Testis (tissue), 2 donors: ENCODE measurements at regions not wholly inside any gene's neighbourhood (a gene's known extent, or its start where the extent isn't known, plus 50 kb on each side); places are given as distances from the start of the nearest gene placed in this dataset.

ENCODE experiments used
- POLR2A ChIP-seq: fragments of 450-650 bp; IDR thresholded peaks from one replicate; pipeline ENCODE4 v1.6.1; 2017; ENCODE audit warnings: antibody characterized with exemption, mild to moderate bottlenecking, moderate library complexity
- TF ChIP-seq, protein P1 (sequence below), 3 experiments: fragments of 450-650 bp in 2 of 3; fragments of 200-600 bp in 1 of 3; sonication (generic) in 1 of 3; IDR thresholded peaks; one replicate each; pipeline ENCODE4 v1.5.1; 2016 to 2019; ENCODE audit warnings: antibody characterized with exemption in 3 of 3, mild to moderate bottlenecking in 2 of 3, moderate library complexity in 1 of 3

GRCh38 chr6:120473804-120474203 lies 860.5 kb downstream of the TBC1D32 start:
- TF ChIP-seq, protein P1, sequence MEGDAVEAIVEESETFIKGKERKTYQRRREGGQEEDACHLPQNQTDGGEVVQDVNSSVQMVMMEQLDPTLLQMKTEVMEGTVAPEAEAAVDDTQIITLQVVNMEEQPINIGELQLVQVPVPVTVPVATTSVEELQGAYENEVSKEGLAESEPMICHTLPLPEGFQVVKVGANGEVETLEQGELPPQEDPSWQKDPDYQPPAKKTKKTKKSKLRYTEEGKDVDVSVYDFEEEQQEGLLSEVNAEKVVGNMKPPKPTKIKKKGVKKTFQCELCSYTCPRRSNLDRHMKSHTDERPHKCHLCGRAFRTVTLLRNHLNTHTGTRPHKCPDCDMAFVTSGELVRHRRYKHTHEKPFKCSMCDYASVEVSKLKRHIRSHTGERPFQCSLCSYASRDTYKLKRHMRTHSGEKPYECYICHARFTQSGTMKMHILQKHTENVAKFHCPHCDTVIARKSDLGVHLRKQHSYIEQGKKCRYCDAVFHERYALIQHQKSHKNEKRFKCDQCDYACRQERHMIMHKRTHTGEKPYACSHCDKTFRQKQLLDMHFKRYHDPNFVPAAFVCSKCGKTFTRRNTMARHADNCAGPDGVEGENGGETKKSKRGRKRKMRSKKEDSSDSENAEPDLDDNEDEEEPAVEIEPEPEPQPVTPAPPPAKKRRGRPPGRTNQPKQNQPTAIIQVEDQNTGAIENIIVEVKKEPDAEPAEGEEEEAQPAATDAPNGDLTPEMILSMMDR (IDR thresholded peaks at IDR 0.05), result no peak
- no peak for TF ChIP-seq POLR2A
